K562 (cell line): ENCODE measurements at regions not wholly inside any gene's neighbourhood (a gene's known extent, or its start where the extent isn't known, plus 50 kb on each side); places are given as distances from the start of the nearest gene placed in this dataset.

Experiments used
- ATAC-seq: fragments of 200-7000 bp; cut with Tn5 transposase; 3 replicates; pipeline ENCODE4 v1.9.1; 2020; ENCODE audit warnings: moderate library complexity
- BruUV-seq: library from RNA; stranded (reverse); fragments of 400-500 nt; replicated peaks from 2 replicates; lab custom pipeline; 2021; lab: Mats Ljungman, UMichigan
- CTCF ChIA-PET: fragments of 300-600 bp; formaldehyde crosslinking; extraction: SDS; loops from one replicate; lab custom pipeline; 2021; ENCODE audit warnings: low intra/inter-chr PET ratio; lab: Yijun Ruan, JAX
- POLR2A ChIA-PET: fragments of 300-600, 350-650 bp; sonication (Branson Sonifier 250); formaldehyde crosslinking; extraction: SDS; loops from one replicate; lab custom pipeline; 2021; ENCODE audit warnings: antibody characterized with exemption, inconsistent platforms; lab: Yijun Ruan, JAX
- DNase-seq, 4 experiments: peaks; one replicate each; pipeline versions ENCODE4 v3.0.0 to v3.0.0-alpha.2; 2011 to 2018; ENCODE audit warnings: low spot score in 3 of 4, mixed read lengths in 3 of 4; ENCODE audit errors: extremely low read depth in 1 of 4
- FAIRE-seq: peaks from 2 replicates; lab custom pipeline; 2011; peaks lifted over from hg19 to GRCh38; lab: Jason Lieb, UNC
- H2AFZ ChIP-seq: 2 replicates; pipeline ENCODE4 v1.6.0; 2011; ENCODE audit warnings: low read depth, low read length, control low read depth, inconsistent platforms
- H3K27ac ChIP-seq: fragments of 200-600 bp; 3 replicates; pipeline ENCODE4 v1.8.0; 2011; ENCODE audit warnings: low read depth, mild to moderate bottlenecking, control low read depth, inconsistent platforms, low read length, moderate library complexity, mixed read lengths; ENCODE audit errors: extremely low read depth
- H3K27me3 ChIP-seq, 2 experiments: fragments of 300-600 bp in 1 of 2; 2 replicates in 1 of 2; 3 replicates in 1 of 2; pipeline versions ENCODE4 v1.6.0 to v1.8.0; 2011; ENCODE audit warnings: inconsistent platforms in 2 of 2, low read length in 2 of 2, mild to moderate bottlenecking in 1 of 2, mixed read lengths in 1 of 2, moderate library complexity in 1 of 2; ENCODE audit not compliant: control insufficient read depth in 2 of 2, insufficient read depth in 2 of 2
- H3K36me3 ChIP-seq: fragments of 300-600 bp; 3 replicates; pipeline ENCODE4 v1.8.0; 2011; ENCODE audit warnings: mild to moderate bottlenecking, low read length, inconsistent platforms; ENCODE audit not compliant: control insufficient read depth, insufficient read depth
- H3K4me1 ChIP-seq, 2 experiments: fragments of 200-600 bp in 1 of 2; replicated peaks in 1 of 2; 2 replicates in 1 of 2; 3 replicates in 1 of 2; pipeline versions ENCODE4 v1.5.1 to v1.8.0; 2011; ENCODE audit warnings: inconsistent platforms in 2 of 2, low read length in 2 of 2, mild to moderate bottlenecking in 1 of 2, mixed read lengths in 1 of 2, moderate library complexity in 1 of 2; ENCODE audit not compliant: control insufficient read depth in 2 of 2, insufficient read depth in 2 of 2
- H3K4me2 ChIP-seq: 2 replicates; pipeline ENCODE4 v1.6.1; 2011; ENCODE audit warnings: low read length, control low read depth, inconsistent platforms, mixed read lengths; ENCODE audit not compliant: insufficient read depth
- H3K4me3 ChIP-seq: fragments of 200-600 bp; sonication (generic), shearing (Covaris generic); 2 replicates; pipeline ENCODE4 v1.5.1; 2016; ENCODE audit warnings: control low read depth, inconsistent platforms
- H3K79me2 ChIP-seq: fragments of 200-600 bp; 3 replicates; pipeline ENCODE4 v1.8.0; 2011; ENCODE audit warnings: low read length, inconsistent platforms; ENCODE audit not compliant: control insufficient read depth, insufficient read depth
- H3K9ac ChIP-seq, 2 experiments: 2 replicates each; pipeline versions ENCODE4 v1.6.0 to v1.6.1; 2011; ENCODE audit warnings: low read depth in 2 of 2, low read length in 2 of 2, control low read depth in 1 of 2, inconsistent platforms in 1 of 2, mild to moderate bottlenecking in 1 of 2, mixed read lengths in 1 of 2; ENCODE audit not compliant: insufficient read depth in 1 of 2
- H3K9me1 ChIP-seq: one replicate; pipeline ENCODE4 v1.6.0; 2011; ENCODE audit warnings: inconsistent platforms, mild to moderate bottlenecking, low read length, moderate library complexity; ENCODE audit not compliant: control insufficient read depth, insufficient read depth
- H3K9me3 ChIP-seq: replicated peaks from 2 replicates; pipeline ENCODE4 v1.5.1; 2011; ENCODE audit warnings: low read depth, low read length, inconsistent platforms; ENCODE audit not compliant: control insufficient read depth, insufficient read depth
- H4K20me1 ChIP-seq: replicated peaks from 2 replicates; pipeline ENCODE4 v1.6.1; 2011; ENCODE audit warnings: low read length, inconsistent platforms, mixed read lengths; ENCODE audit not compliant: control insufficient read depth, insufficient read depth
- ADNP ChIP-seq: fragments of 200-800 bp; sonication (Bioruptor generic); IDR thresholded peaks from 2 replicates; pipeline ENCODE4 v1.6.1; 2016; ENCODE audit warnings: missing genetic modification characterization, missing compliant biosample characterization
- BRD9 ChIP-seq: fragments of 450-650 bp; IDR thresholded peaks from 2 replicates; pipeline ENCODE4 v1.6.1; 2018; ENCODE audit warnings: low read depth; ENCODE audit not compliant: partially characterized antibody
- CCNT2 ChIP-seq: IDR thresholded peaks from 2 replicates; pipeline ENCODE4 v1.6.1; 2011; ENCODE audit warnings: borderline replicate concordance, low read depth, mild to moderate bottlenecking, moderate library complexity, mixed read lengths, low read length; ENCODE audit not compliant: insufficient read length; ENCODE audit errors: extremely low read depth
- EGR1 ChIP-seq: fragments of 450-650 bp; conservative IDR thresholded peaks from 2 replicates; pipeline ENCODE4 v1.6.1; 2017; ENCODE audit warnings: mild to moderate bottlenecking
- ELF4 ChIP-seq: fragments of 450-650 bp; formaldehyde crosslinking; IDR thresholded peaks from 2 replicates; pipeline ENCODE4 v1.4.0; 2022; ENCODE audit warnings: missing genetic modification characterization
- ID3 ChIP-seq, 2 experiments: fragments of 250-450 bp in 1 of 2; fragments of 450-650 bp in 1 of 2; sonication (Bioruptor Pico) in 1 of 2; IDR thresholded peaks; 2 replicates each; pipeline versions ENCODE4 v1.6.1 to v1.8.0; 2016 to 2021; ENCODE audit warnings: mild to moderate bottlenecking in 2 of 2, moderate library complexity in 2 of 2, missing compliant biosample characterization in 1 of 2, missing genetic modification characterization in 1 of 2
- KDM1A ChIP-seq, 2 experiments: fragments of 450-650 bp; IDR thresholded peaks; 2 replicates each; pipeline ENCODE4 v1.6.1; 2016; ENCODE audit warnings: mild to moderate bottlenecking in 2 of 2
- MTA3 ChIP-seq: fragments of 450-650 bp; formaldehyde crosslinking; IDR thresholded peaks from 2 replicates; pipeline ENCODE4 v1.6.1; 2017; ENCODE audit warnings: mild to moderate bottlenecking, borderline replicate concordance
- MYC ChIP-seq, 2 experiments: fragments of 250-450 bp in 1 of 2; sonication (Bioruptor Pico) in 1 of 2; IDR thresholded peaks; 2 replicates each; pipeline versions ENCODE4 v1.5.1 to v1.6.1; 2012 to 2021; ENCODE audit warnings: low read depth in 2 of 2, borderline replicate concordance in 1 of 2, improper control_type of control experiment in 1 of 2, low read length in 1 of 2, mild to moderate bottlenecking in 1 of 2, moderate library complexity in 1 of 2
- RBM22 ChIP-seq: fragments of 200-400 bp; formaldehyde crosslinking; IDR thresholded peaks from 2 replicates; pipeline ENCODE4 v1.6.1; 2018; ENCODE audit warnings: low read length, low read depth; ENCODE audit not compliant: poor library complexity, severe bottlenecking
- SMAD2 ChIP-seq: fragments of 150-350 bp; IDR thresholded peaks from 2 replicates; pipeline ENCODE4 v1.6.1; 2014; ENCODE audit warnings: low read depth, mild to moderate bottlenecking, low read length
- SUPT5H ChIP-seq: fragments of 450-650 bp; IDR thresholded peaks from 2 replicates; pipeline ENCODE4 v1.6.1; 2016
- TGIF2 ChIP-seq: sonication (generic); formaldehyde crosslinking; IDR thresholded peaks from 2 replicates; pipeline ENCODE4 v1.8.1; 2022; ENCODE audit warnings: mild to moderate bottlenecking, missing genetic modification reagents, moderate library complexity
- XRCC5 ChIP-seq: fragments of 200-400 bp; formaldehyde crosslinking; IDR thresholded peaks from 2 replicates; pipeline ENCODE4 v1.6.1; 2017; ENCODE audit warnings: low read depth, mild to moderate bottlenecking, low read length
- ZBTB5 ChIP-seq: fragments of 450-650 bp; IDR thresholded peaks from 2 replicates; pipeline ENCODE4 v1.6.1; 2017; ENCODE audit warnings: antibody characterized with exemption
- ZNF121 ChIP-seq: sonication (generic); formaldehyde crosslinking; conservative IDR thresholded peaks from 2 replicates; pipeline ENCODE4 v1.8.0; 2022; ENCODE audit warnings: missing genetic modification reagents
- ZNF274 ChIP-seq: IDR thresholded peaks from 2 replicates; pipeline ENCODE4 v1.6.1; 2011; ENCODE audit warnings: low read depth, mild to moderate bottlenecking, low read length, moderate library complexity, borderline replicate concordance
- ZNF449 ChIP-seq: fragments of 250-450 bp; sonication (Bioruptor Pico); IDR thresholded peaks from 2 replicates; pipeline ENCODE4 v1.8.0; 2022; ENCODE audit warnings: moderate library complexity, mild to moderate bottlenecking, inconsistent platforms
- ZNF780A ChIP-seq: fragments of 250-450 bp; sonication (Bioruptor Pico); IDR thresholded peaks from 2 replicates; pipeline ENCODE4 v1.5.0; 2021; ENCODE audit warnings: mild to moderate bottlenecking
- ZNF830 ChIP-seq: fragments of 250-450 bp; sonication (Bioruptor Pico); IDR thresholded peaks from 2 replicates; pipeline ENCODE4 v1.5.0; 2021; ENCODE audit warnings: mild to moderate bottlenecking
- in situ Hi-C: fragments of 300-500 bp; cut with MboI; formaldehyde crosslinking; loops from 4 replicates; pipeline ENCODE4 v1.15.0; 2018; ENCODE audit warnings: inconsistent platforms, mixed read lengths
- intact Hi-C: fragments of 100-400 bp; cut with micrococcal nuclease; formaldehyde crosslinking; loops from 2 replicates; pipeline ENCODE4 v1.14.2; 2022

- H3K9me3 ChIP-seq, result no peaks in the 10 kb centered on the region
- POLR2A ChIA-PET, result interaction anchor here (1.1 kb wide), 1 partner anchor 21 kb away, joined by 3 read pairs; no protein-coding TSS in a partner anchor
- ATAC-seq (no peak), FAIRE-seq (no peak), DNase-seq (no peak)
- no peaks in the 10 kb centered on the region for H3K79me2 ChIP-seq
- H3K27ac ChIP-seq, result no peak overlapping the region
- H3K4me3 ChIP-seq, result no peak overlapping the region
- peaks cover 0 to 3% of the 10 kb centered on the region in 2 experiments; a peak in 1 of 5 replicates for H3K27me3 ChIP-seq
- H3K9ac ChIP-seq, result no peak overlapping the region
- no peak overlapping the region for H3K4me2 ChIP-seq
- in situ Hi-C loops, result no loop called here
- TF ChIP-seq RBM22 (no peak), BRD9 (no peak), MYC (IDR thresholded peaks at IDR 0.05; ENCODE audit: low read depth, low read length) (no peak), MYC (CRISPR knock-in tag; IDR thresholded peaks at IDR 0.05; ENCODE audit: borderline replicate concordance, low read depth) (no peak), ZBTB5 (no peak), SUPT5H (no peak), CCNT2 (no peak), ZNF274 (no peak), ELF4 (CRISPR knock-in tag) (no peak), TGIF2 (CRISPR knock-in tag) (no peak), SMAD2 (no peak), ZNF121 (CRISPR knock-in tag) (no peak), ID3 (CRISPR knock-in tag; IDR thresholded peaks at IDR 0.05) (no peak), ID3 (tag; IDR thresholded peaks at IDR 0.05) (no peak), ZNF449 (CRISPR knock-in tag) (no peak), XRCC5 (no peak), EGR1 (no peak), ADNP (tag) (no peak), ZNF780A (CRISPR knock-in tag) (no peak), ZNF830 (CRISPR knock-in tag) (no peak), MTA3 (no peak), KDM1A (IDR thresholded peaks at IDR 0.05) (no peak)
- CTCF ChIA-PET, result no interaction called here
- H3K9me1 ChIP-seq, result no peaks in the 10 kb centered on the region
- H4K20me1 ChIP-seq, result no peaks in the 10 kb centered on the region
- no peaks in the 10 kb centered on the region for H3K4me1 ChIP-seq
- intact Hi-C loops, result no loop called here
- H2AFZ ChIP-seq, result no peak overlapping the region
- no peaks in the 10 kb centered on the region for H3K36me3 ChIP-seq
- BruUV-seq, result no TSS peak
Measured at GRCh38 chr15:62552444-62552843, 387.4 kb upstream of the C2CD4B start.
